Tibial nerve (tissue), 4 donors: ENCODE measurements at regions not wholly inside any gene's neighbourhood (a gene's known extent, or its start where the extent isn't known, plus 50 kb on each side); places are given as distances from the start of the nearest gene placed in this dataset.

ENCODE experiments used
- DNase-seq, 2 donors: peaks; one replicate each; pipeline ENCODE4 v3.0.0-alpha.2; 2019; ENCODE audit warnings: low spot score in 2 of 2
- H3K27ac ChIP-seq, 4 donors: fragments of 200-600 bp; sonication (generic) in 3 of 4; one replicate each; pipeline ENCODE4 v1.5.1; 2017 to 2019; ENCODE audit warnings: mild to moderate bottlenecking in 1 of 4
- H3K27me3 ChIP-seq, 2 donors: fragments of 200-600 bp; sonication (generic) in 1 of 2; one replicate each; pipeline versions ENCODE4 v1.5.1 to v1.6.0; 2017 to 2019
- H3K36me3 ChIP-seq, 3 donors: fragments of 200-600 bp; sonication (generic); one replicate each; pipeline ENCODE4 v1.5.1; 2018 to 2019
- H3K4me1 ChIP-seq, 4 donors: fragments of 200-600 bp; sonication (generic) in 3 of 4; one replicate each; pipeline ENCODE4 v1.5.1; 2017 to 2019
- H3K4me3 ChIP-seq, 4 donors: fragments of 200-600 bp; sonication (generic) in 3 of 4; one replicate each; pipeline ENCODE4 v1.5.1; 2017 to 2019; ENCODE audit warnings: mild to moderate bottlenecking in 1 of 4, moderate library complexity in 1 of 4
- H3K9me3 ChIP-seq, 4 donors: fragments of 200-600 bp; sonication (generic) in 3 of 4; one replicate each; pipeline ENCODE4 v1.5.1; 2017 to 2019
- CTCF ChIP-seq, 5 experiments: fragments of 200-600 bp in 3 of 5; fragments of 450-650 bp in 2 of 5; sonication (generic) in 3 of 5; IDR thresholded peaks; one replicate each; pipeline ENCODE4 v1.5.1; 2016 to 2019; ENCODE audit warnings: antibody characterized with exemption in 5 of 5, mild to moderate bottlenecking in 3 of 5, moderate library complexity in 2 of 5
- EP300 ChIP-seq, 2 donors: sonication (generic); formaldehyde crosslinking; IDR thresholded peaks; one replicate each; pipeline ENCODE4 v1.6.1; 2017; ENCODE audit warnings: antibody characterized with exemption in 2 of 2, mild to moderate bottlenecking in 1 of 2
- POLR2A ChIP-seq, 2 donors: fragments of 450-650 bp; IDR thresholded peaks; one replicate each; pipeline ENCODE4 v1.6.1; 2017; ENCODE audit warnings: antibody characterized with exemption in 2 of 2, mild to moderate bottlenecking in 2 of 2, moderate library complexity in 2 of 2
- WGBS, 2 donors: methylation state at CpG; one replicate each; pipeline ENCODE4 v1.1.5; 2018; 5-methylcytosine and 5-hydroxymethylcytosine counted together

- no peak for TF ChIP-seq CTCF (IDR thresholded peaks at IDR 0.05)
- no peak for TF ChIP-seq POLR2A (IDR thresholded peaks at IDR 0.05)
- TF ChIP-seq EP300 (IDR thresholded peaks at IDR 0.05) = no peak
- no peaks in the 10 kb centered on the region for H3K9me3 ChIP-seq
- H3K27ac ChIP-seq = no peak overlapping the region
- no peak for DNase-seq
- no peaks in the 10 kb centered on the region for H3K27me3 ChIP-seq
- WGBS, 2 donors = 91 to 92% methylated on average over 1 of the region's 1 CpG
- no peaks in the 10 kb centered on the region for H3K4me1 ChIP-seq
- no peaks in the 10 kb centered on the region for H3K36me3 ChIP-seq
- no peak overlapping the region for H3K4me3 ChIP-seq
Observed at GRCh38 chr18:44238911-44239310, 441.8 kb upstream of the SETBP1 start.

- TF ChIP-seq POLR2A (IDR thresholded peaks at IDR 0.05) (no peak), EP300 (IDR thresholded peaks at IDR 0.05) (no peak), CTCF (IDR thresholded peaks at IDR 0.05) (no peak)
- no peak for DNase-seq
- WGBS, 2 donors = 82 to 89% methylated on average over 5 of the region's 5 CpGs
Observed at GRCh38 chr18:44241020-44241419, 439.7 kb upstream of the SETBP1 start.

GRCh38 chr18:44245019-44245418, 435.7 kb upstream of the SETBP1 start:
- Histone ChIP-seq H3K36me3 (no peaks in the 10 kb centered on the region), H3K4me3 (no peak overlapping the region), H3K27ac (no peak overlapping the region), H3K9me3 (no peaks in the 10 kb centered on the region), H3K27me3 (no peaks in the 10 kb centered on the region), H3K4me1 (no peaks in the 10 kb centered on the region)
- no peak for DNase-seq
- TF ChIP-seq POLR2A (IDR thresholded peaks at IDR 0.05) = no peak
- no peak for TF ChIP-seq CTCF (IDR thresholded peaks at IDR 0.05)
- TF ChIP-seq EP300 (IDR thresholded peaks at IDR 0.05) = no peak
- WGBS, 2 donors = 63 to 78% methylated on average over 3 of the region's 3 CpGs

More at GRCh38 chr18:44241020-44241419, 439.7 kb upstream of the SETBP1 start:
- no peak overlapping the region for H3K4me3 ChIP-seq
- no peaks in the 10 kb centered on the region for H3K9me3 ChIP-seq
- H3K36me3 ChIP-seq = no peaks in the 10 kb centered on the region
- no peak overlapping the region for H3K27ac ChIP-seq
- no peaks in the 10 kb centered on the region for H3K4me1 ChIP-seq
- no peaks in the 10 kb centered on the region for H3K27me3 ChIP-seq

GRCh38 chr18:44246001-44246400, 434.7 kb upstream of the SETBP1 start:
- TF ChIP-seq CTCF (IDR thresholded peaks at IDR 0.05) (no peak), EP300 (IDR thresholded peaks at IDR 0.05) (no peak), POLR2A (IDR thresholded peaks at IDR 0.05) (no peak)
- no peak for DNase-seq
- 80 to 89% methylated on average over 2 of the region's 2 CpGs for WGBS, 2 donors
- Histone ChIP-seq H3K36me3 (no peaks in the 10 kb centered on the region), H3K27ac (no peak overlapping the region), H3K27me3 (no peaks in the 10 kb centered on the region), H3K4me1 (no peaks in the 10 kb centered on the region), H3K4me3 (no peak overlapping the region), H3K9me3 (peaks cover 0 to 5% (median 0%) of the 10 kb centered on the region in 4 donors)

GRCh38 chr18:44258086-44258485, 422.6 kb upstream of the SETBP1 start:
- no peak for DNase-seq
- no peaks in the 10 kb centered on the region for H3K4me1 ChIP-seq
- H3K4me3 ChIP-seq = no peak overlapping the region
- H3K27ac ChIP-seq = no peak overlapping the region
- H3K9me3 ChIP-seq = peaks cover 0 to 17% (median 6%) of the 10 kb centered on the region in 4 donors
- no peaks in the 10 kb centered on the region for H3K36me3 ChIP-seq
- TF ChIP-seq CTCF (IDR thresholded peaks at IDR 0.05) = no peak
- no peak for TF ChIP-seq EP300 (IDR thresholded peaks at IDR 0.05)
- no peak for TF ChIP-seq POLR2A (IDR thresholded peaks at IDR 0.05)
- H3K27me3 ChIP-seq = no peaks in the 10 kb centered on the region
